Psoas muscle (tissue), 7 donors: ENCODE measurements at regions not wholly inside any gene's neighbourhood (a gene's known extent, or its start where the extent isn't known, plus 50 kb on each side); places are given as distances from the start of the nearest gene placed in this dataset.

Experiments
- ATAC-seq, 4 donors: fragments of 200-7000 bp; cut with Tn5 transposase; one replicate each; pipeline ENCODE4 v1.9.1; 2020; ENCODE audit warnings: moderate library complexity in 3 of 4, mild to moderate bottlenecking in 2 of 4
- DNase-seq, 2 donors: peaks; one replicate each; pipeline ENCODE4 v3.0.0-alpha.2; 2020
- H3K27ac ChIP-seq: fragments of 200-600 bp; one replicate; pipeline ENCODE4 v1.8.0; 2022
- H3K27me3 ChIP-seq, 3 donors: fragments of 200-600 bp in 1 of 3; one replicate each; pipeline versions ENCODE4 v1.6.1 to v1.8.0; 2013 to 2022; ENCODE audit warnings: low read length in 2 of 3, mild to moderate bottlenecking in 2 of 3, moderate library complexity in 1 of 3; ENCODE audit not compliant: insufficient read depth in 3 of 3
- H3K36me3 ChIP-seq, 2 donors: fragments of 200-600 bp in 1 of 2; one replicate each; pipeline versions ENCODE4 v1.6.1 to v1.8.0; 2013 to 2022; ENCODE audit warnings: low read depth in 1 of 2, mild to moderate bottlenecking in 1 of 2, moderate library complexity in 1 of 2; ENCODE audit not compliant: insufficient read depth in 1 of 2
- H3K4me1 ChIP-seq: fragments of 200-600 bp; one replicate; pipeline ENCODE4 v1.8.0; 2022
- H3K4me3 ChIP-seq: fragments of 200-600 bp; one replicate; pipeline ENCODE4 v1.8.0; 2022; ENCODE audit warnings: mild to moderate bottlenecking
- H3K9me3 ChIP-seq: fragments of 200-600 bp; one replicate; pipeline ENCODE4 v1.8.0; 2022
- WGBS, 3 donors: extraction: QIAGEN DNeasy Blood & Tissue Kit; methylation state at CpG; one replicate each; pipeline versions ENCODE4 v1.1.6 to v1.1.7; 2013; 5-methylcytosine and 5-hydroxymethylcytosine counted together
- intact Hi-C, 2 donors: fragments of 100-400 bp; cut with DNase I; formaldehyde crosslinking; loops; one replicate each; pipeline versions ENCODE4 v1.11.0 to v1.14.2; 2022
- TF ChIP-seq, protein P1 (sequence below): fragments of 200-600 bp; IDR thresholded peaks from one replicate; pipeline ENCODE4 v1.8.0; 2022; ENCODE audit warnings: antibody characterized with exemption
- donor health status: healthy with polysubstance abuse.
- donor health status: DM: no; HTN: no; CAD: no; lungs with moderate emphysema.
- donor health status: Bipolar disorder and iron deficiency.
- donor health status: healthy.
- donor health status: DM: yes; HTN: yes; CAD: no.
- donor health status: DM: no; HTN: no; CAD: no.
- donor health status: DM: yes; HTN: yes; CAD: no.

- Histone ChIP-seq H3K27me3 (no peaks in the 10 kb centered on the region), H3K27ac (no peak overlapping the region), H3K4me3 (no peak overlapping the region), H3K4me1 (no peaks in the 10 kb centered on the region), H3K9me3 (no peaks in the 10 kb centered on the region), H3K36me3 (no peaks in the 10 kb centered on the region)
- ATAC-seq: no peak
- DNase-seq: no peak
- intact Hi-C loops: no loop called here
- 92 to 95% (median 95%) methylated on average over 2 of the region's 2 CpGs for WGBS, 3 donors
- TF ChIP-seq, protein P1, sequence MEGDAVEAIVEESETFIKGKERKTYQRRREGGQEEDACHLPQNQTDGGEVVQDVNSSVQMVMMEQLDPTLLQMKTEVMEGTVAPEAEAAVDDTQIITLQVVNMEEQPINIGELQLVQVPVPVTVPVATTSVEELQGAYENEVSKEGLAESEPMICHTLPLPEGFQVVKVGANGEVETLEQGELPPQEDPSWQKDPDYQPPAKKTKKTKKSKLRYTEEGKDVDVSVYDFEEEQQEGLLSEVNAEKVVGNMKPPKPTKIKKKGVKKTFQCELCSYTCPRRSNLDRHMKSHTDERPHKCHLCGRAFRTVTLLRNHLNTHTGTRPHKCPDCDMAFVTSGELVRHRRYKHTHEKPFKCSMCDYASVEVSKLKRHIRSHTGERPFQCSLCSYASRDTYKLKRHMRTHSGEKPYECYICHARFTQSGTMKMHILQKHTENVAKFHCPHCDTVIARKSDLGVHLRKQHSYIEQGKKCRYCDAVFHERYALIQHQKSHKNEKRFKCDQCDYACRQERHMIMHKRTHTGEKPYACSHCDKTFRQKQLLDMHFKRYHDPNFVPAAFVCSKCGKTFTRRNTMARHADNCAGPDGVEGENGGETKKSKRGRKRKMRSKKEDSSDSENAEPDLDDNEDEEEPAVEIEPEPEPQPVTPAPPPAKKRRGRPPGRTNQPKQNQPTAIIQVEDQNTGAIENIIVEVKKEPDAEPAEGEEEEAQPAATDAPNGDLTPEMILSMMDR: no peak
These were observed 90.3 kb upstream of the EGLN3 start for GRCh38 chr14:34041220-34041619.

GRCh38 chr14:34040766-34041165 is 89.9 kb upstream of the EGLN3 start:
- Histone ChIP-seq H3K27ac (no peak overlapping the region), H3K36me3 (no peaks in the 10 kb centered on the region), H3K4me1 (no peaks in the 10 kb centered on the region), H3K9me3 (no peaks in the 10 kb centered on the region), H3K27me3 (no peaks in the 10 kb centered on the region), H3K4me3 (no peak overlapping the region)
- intact Hi-C loops: no loop called here
- ATAC-seq (no peak), DNase-seq (no peak)
- TF ChIP-seq, protein P1: no peak

DNA sequence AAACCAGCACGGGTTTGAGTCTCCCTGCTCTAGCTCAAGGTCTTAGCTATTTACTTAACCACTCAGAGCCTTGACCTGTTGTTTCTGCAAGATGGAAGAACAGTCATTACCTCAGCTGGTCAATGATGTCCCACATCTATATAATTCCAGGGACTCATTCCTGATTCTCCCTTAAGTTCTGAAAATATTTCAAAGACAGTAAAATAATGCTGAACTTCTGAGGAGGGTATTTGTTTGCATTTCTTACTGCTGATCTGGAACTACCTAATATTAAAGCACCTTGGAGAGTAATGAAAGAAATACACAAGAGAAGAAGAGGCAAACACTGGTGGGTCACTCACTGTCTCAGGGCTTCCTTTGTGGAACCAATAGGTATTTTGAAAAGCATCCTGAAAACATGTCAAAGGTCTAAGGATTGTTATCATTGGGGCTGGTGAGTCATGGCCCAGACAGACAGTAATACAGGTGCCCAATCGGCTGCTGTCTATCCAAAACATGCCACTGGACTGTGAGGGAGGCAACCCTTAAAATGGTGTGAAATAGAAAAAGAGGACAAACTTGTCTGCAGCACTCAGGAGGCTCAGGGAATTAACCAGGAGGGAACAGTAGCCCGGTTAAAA is 88.7 kb upstream of the EGLN3 start:
- intact Hi-C loops: no loop called here
- ATAC-seq: no peak
- no peaks in the 10 kb centered on the region for H3K27me3 ChIP-seq
- H3K27ac ChIP-seq: no peak overlapping the region
- H3K4me1 ChIP-seq: no peaks in the 10 kb centered on the region
- WGBS, 3 donors: 79 to 92% (median 83%) methylated on average over 3 of the region's 3 CpGs
- no peaks in the 10 kb centered on the region for H3K36me3 ChIP-seq
- no peak for DNase-seq
- no peaks in the 10 kb centered on the region for H3K9me3 ChIP-seq
- H3K4me3 ChIP-seq: no peak overlapping the region
- TF ChIP-seq, protein P1: no peak

DNA sequence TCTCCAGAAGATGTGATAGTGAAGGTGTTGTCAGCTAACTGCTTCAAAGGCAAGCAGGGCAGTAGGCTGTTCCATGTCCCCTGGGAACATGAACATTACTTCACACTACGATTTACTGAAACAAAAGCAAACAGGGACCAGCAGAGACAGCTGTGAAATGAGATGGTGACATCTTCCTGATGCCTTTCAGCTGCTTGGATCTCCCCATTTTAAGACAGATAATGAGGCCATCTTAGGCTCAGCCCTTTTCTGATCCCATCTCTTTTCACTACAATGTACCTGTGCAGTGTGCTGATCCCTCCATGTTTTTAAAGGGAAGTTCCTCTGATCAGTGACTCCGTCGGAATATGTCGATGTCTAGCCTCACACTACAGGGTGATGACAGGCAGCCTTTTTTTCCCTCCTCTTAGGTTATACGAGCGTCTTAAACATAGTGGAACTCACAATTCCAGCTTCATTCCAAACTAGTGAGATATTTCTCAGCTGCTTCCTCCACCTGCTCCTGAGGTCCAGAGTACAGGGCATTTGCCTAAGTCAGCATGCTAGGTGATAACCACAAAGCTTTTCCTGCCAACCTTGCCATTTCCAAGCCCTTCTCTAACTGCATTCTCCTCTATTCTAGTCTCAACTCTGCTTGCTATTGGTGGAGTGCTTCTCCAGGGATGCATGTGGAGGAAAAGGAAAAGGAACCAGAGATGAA is 87.6 kb upstream of the EGLN3 start:
- Histone ChIP-seq H3K27me3 (no peaks in the 10 kb centered on the region), H3K27ac (no peak overlapping the region), H3K4me1 (no peaks in the 10 kb centered on the region), H3K36me3 (no peaks in the 10 kb centered on the region), H3K9me3 (no peaks in the 10 kb centered on the region), H3K4me3 (no peak overlapping the region)
- 46 to 51% (median 46%) methylated on average over 6 of the region's 6 CpGs for WGBS, 3 donors
- ATAC-seq: no peak
- TF ChIP-seq, protein P1: no peak
- intact Hi-C loops: no loop called here
- DNase-seq: no peak
